Loucy (cell line): ENCODE measurements at regions not wholly inside any gene's neighbourhood (a gene's known extent, or its start where the extent isn't known, plus 50 kb on each side); places are given as distances from the start of the nearest gene placed in this dataset.

ENCODE experiments used
- EZH2phosphoT487 ChIP-seq: fragments of 200-600 bp; IDR thresholded peaks from 2 replicates; pipeline ENCODE4 v1.6.1; 2018; ENCODE audit warnings: antibody characterized with exemption, mild to moderate bottlenecking, moderate library complexity, borderline replicate concordance
- TF ChIP-seq, protein P1 (sequence below): fragments of 200-600 bp; sonication (generic); conservative IDR thresholded peaks from 2 replicates; pipeline ENCODE4 v1.5.1; 2014; ENCODE audit warnings: mild to moderate bottlenecking, antibody characterized with exemption, low read length

DNA sequence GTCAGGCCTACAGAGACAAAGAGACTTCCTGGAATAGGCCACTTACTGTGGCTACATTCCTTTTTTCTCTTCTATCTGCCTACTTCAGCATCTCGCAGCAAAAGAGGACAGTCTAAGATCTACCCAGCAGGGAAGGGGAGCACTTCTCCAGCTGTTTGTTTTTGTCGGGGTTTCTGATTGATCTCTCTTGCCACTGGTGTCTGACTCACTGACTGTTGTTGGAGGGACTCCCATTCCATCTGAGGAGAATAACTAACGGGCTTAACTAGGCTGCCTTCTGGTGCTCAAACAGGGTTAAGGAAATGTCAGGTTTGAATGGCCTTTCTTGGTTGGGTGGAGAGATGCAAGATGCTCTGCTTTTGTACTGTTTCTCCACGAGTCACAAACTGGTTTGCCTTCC, 100.2 kb upstream of the TMEM164 start:
- TF ChIP-seq, protein P1, sequence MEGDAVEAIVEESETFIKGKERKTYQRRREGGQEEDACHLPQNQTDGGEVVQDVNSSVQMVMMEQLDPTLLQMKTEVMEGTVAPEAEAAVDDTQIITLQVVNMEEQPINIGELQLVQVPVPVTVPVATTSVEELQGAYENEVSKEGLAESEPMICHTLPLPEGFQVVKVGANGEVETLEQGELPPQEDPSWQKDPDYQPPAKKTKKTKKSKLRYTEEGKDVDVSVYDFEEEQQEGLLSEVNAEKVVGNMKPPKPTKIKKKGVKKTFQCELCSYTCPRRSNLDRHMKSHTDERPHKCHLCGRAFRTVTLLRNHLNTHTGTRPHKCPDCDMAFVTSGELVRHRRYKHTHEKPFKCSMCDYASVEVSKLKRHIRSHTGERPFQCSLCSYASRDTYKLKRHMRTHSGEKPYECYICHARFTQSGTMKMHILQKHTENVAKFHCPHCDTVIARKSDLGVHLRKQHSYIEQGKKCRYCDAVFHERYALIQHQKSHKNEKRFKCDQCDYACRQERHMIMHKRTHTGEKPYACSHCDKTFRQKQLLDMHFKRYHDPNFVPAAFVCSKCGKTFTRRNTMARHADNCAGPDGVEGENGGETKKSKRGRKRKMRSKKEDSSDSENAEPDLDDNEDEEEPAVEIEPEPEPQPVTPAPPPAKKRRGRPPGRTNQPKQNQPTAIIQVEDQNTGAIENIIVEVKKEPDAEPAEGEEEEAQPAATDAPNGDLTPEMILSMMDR = no peak
- no peak for TF ChIP-seq EZH2phosphoT487
